ENCODE measurements at regions not wholly inside any gene's neighbourhood (a gene's known extent, or its start where the extent isn't known, plus 50 kb on each side); places are given as distances from the start of the nearest gene placed in this dataset.

DNA sequence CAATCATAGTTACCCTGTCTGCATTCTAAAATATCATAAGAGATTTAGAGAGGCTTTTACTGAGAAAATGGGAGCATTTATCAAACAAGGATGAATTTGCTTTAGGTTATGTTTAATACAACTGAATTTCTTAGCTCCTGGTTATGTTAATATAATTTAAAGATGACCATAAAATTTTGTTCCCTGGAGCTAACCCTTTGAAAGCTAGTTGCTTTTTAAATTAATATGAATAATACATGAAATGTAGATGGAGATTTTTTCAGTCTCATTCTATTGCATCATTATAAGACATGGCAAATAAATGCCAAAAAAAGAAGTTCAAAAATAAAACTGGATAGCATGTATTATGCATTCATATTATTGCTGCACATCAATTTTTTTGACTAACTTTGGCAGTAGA is 344.1 kb upstream of the NXPH2 start:
- Histone ChIP-seq H3K27ac (replicated peaks) (no peak overlapping the region), H3K27me3 (ENCODE audit: insufficient read depth, poor library complexity, severe bottlenecking) (no peaks in the 10 kb centered on the region), H3K4me3 (replicated peaks; ENCODE audit: insufficient read depth, low read length) (no peak overlapping the region)
- DNase-seq (ENCODE audit: low read depth in 1 of 2, low spot score in 1 of 2) = no peak
- TF ChIP-seq POLR2AphosphoS5 (IDR thresholded peaks at IDR 0.05; ENCODE audit: low read depth) (no peak), GABPA (IDR thresholded peaks at IDR 0.05; ENCODE audit: low read depth) (no peak), CTCF (IDR thresholded peaks at IDR 0.05; ENCODE audit: insufficient read depth, low read length) (no peak), REST (IDR thresholded peaks at IDR 0.05; ENCODE audit: insufficient replicate concordance, low read depth) (no peak), SPI1 (IDR thresholded peaks at IDR 0.05; ENCODE audit: borderline replicate concordance, low read depth) (no peak)

GRCh38 chr2:139123795-139124194 is 343.6 kb upstream of the NXPH2 start:
- Histone ChIP-seq H3K4me3 (replicated peaks; ENCODE audit: insufficient read depth, low read length) (no peak overlapping the region), H3K27ac (replicated peaks) (no peak overlapping the region), H3K27me3 (ENCODE audit: insufficient read depth, poor library complexity, severe bottlenecking) (no peaks in the 10 kb centered on the region)
- DNase-seq (ENCODE audit: low read depth in 1 of 2, low spot score in 1 of 2) = no peak
- TF ChIP-seq POLR2AphosphoS5 (IDR thresholded peaks at IDR 0.05; ENCODE audit: low read depth) (no peak), CTCF (IDR thresholded peaks at IDR 0.05; ENCODE audit: insufficient read depth, low read length) (no peak), REST (IDR thresholded peaks at IDR 0.05; ENCODE audit: insufficient replicate concordance, low read depth) (no peak), SPI1 (IDR thresholded peaks at IDR 0.05; ENCODE audit: borderline replicate concordance, low read depth) (no peak), GABPA (IDR thresholded peaks at IDR 0.05; ENCODE audit: low read depth) (no peak)

DNA sequence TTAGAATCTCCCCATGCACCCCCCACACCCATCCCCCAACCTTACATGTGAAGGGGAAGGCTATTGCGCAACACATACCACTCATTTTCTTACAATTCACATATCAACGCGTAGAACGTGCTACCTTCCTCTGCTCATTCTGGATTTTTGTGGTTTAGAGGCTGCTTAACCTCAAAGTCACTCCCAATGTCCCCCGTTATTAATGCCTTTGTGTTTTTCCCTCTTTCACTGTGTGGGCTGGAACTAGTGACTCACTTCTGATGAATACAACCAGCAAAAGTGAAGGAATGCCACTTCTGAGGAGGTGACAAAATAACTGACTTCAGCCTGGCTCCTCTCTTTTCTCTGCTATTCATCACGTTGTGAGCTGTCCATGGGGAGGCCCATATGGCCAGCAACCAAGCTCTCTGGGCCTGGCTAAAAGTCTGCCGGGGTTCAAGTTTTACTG is 342.5 kb upstream of the NXPH2 start:
- Histone ChIP-seq H3K27ac (replicated peaks) (no peak overlapping the region), H3K27me3 (ENCODE audit: insufficient read depth, poor library complexity, severe bottlenecking) (no peaks in the 10 kb centered on the region), H3K4me3 (replicated peaks; ENCODE audit: insufficient read depth, low read length) (no peak overlapping the region)
- no peak for DNase-seq (ENCODE audit: low read depth in 1 of 2, low spot score in 1 of 2)
- TF ChIP-seq SPI1 (IDR thresholded peaks at IDR 0.05; ENCODE audit: borderline replicate concordance, low read depth) (no peak), GABPA (IDR thresholded peaks at IDR 0.05; ENCODE audit: low read depth) (no peak), CTCF (IDR thresholded peaks at IDR 0.05; ENCODE audit: insufficient read depth, low read length) (no peak), POLR2AphosphoS5 (IDR thresholded peaks at IDR 0.05; ENCODE audit: low read depth) (no peak), REST (IDR thresholded peaks at IDR 0.05; ENCODE audit: insufficient replicate concordance, low read depth) (no peak)
